Fibroblast of lung (primary cell): ENCODE measurements at regions not wholly inside any gene's neighbourhood (a gene's known extent, or its start where the extent isn't known, plus 50 kb on each side); places are given as distances from the start of the nearest gene placed in this dataset.

Experiments
- DNase-seq, 2 donors: peaks; one replicate each; pipeline versions ENCODE4 v3.0.0 to v3.0.0-alpha.2; 2010; ENCODE audit warnings: low read depth in 2 of 2
- H2AFZ ChIP-seq: 2 replicates; pipeline ENCODE4 v1.5.1; 2012; ENCODE audit warnings: low read length, control low read depth, inconsistent platforms
- H3K27ac ChIP-seq: 2 replicates; pipeline ENCODE4 v1.5.1; 2011; ENCODE audit warnings: low read length, control low read depth; ENCODE audit not compliant: insufficient read depth
- H3K27me3 ChIP-seq: 2 replicates; pipeline ENCODE4 v1.5.1; 2011; ENCODE audit warnings: mild to moderate bottlenecking, low read length; ENCODE audit not compliant: control insufficient read depth, insufficient read depth
- H3K36me3 ChIP-seq: 2 replicates; pipeline ENCODE4 v1.5.1; 2011; ENCODE audit warnings: low read length; ENCODE audit not compliant: control insufficient read depth, insufficient read depth
- H3K4me1 ChIP-seq: 2 replicates; pipeline ENCODE4 v1.5.1; 2011; ENCODE audit warnings: low read length; ENCODE audit not compliant: control insufficient read depth, insufficient read depth; ENCODE audit errors: extremely low read depth
- H3K4me2 ChIP-seq: 2 replicates; pipeline ENCODE4 v1.5.1; 2011; ENCODE audit warnings: low read length, control low read depth; ENCODE audit not compliant: insufficient read depth; ENCODE audit errors: extremely low read depth
- H3K4me3 ChIP-seq, 4 experiments: fragments of 200-600 bp in 1 of 4; sonication (generic) in 1 of 4; replicated peaks in 1 of 4; 2 replicates each; pipeline ENCODE4 v1.5.1; 2011 to 2016; ENCODE audit warnings: low read length in 4 of 4, low read depth in 3 of 4, mild to moderate bottlenecking in 3 of 4, control low read depth in 2 of 4, inconsistent platforms in 1 of 4, mixed read lengths in 1 of 4; ENCODE audit not compliant: insufficient read depth in 1 of 4; ENCODE audit errors: control extremely low read depth in 1 of 4
- H3K79me2 ChIP-seq: 2 replicates; pipeline ENCODE4 v1.5.1; 2012; ENCODE audit warnings: mild to moderate bottlenecking, low read length, inconsistent platforms; ENCODE audit not compliant: control insufficient read depth, insufficient read depth
- H3K9ac ChIP-seq: 2 replicates; pipeline ENCODE4 v1.5.1; 2011; ENCODE audit warnings: mild to moderate bottlenecking, low read length, control low read depth; ENCODE audit not compliant: insufficient read depth
- H3K9me3 ChIP-seq: 2 replicates; pipeline ENCODE4 v1.5.1; 2012; ENCODE audit warnings: low read depth, low read length; ENCODE audit not compliant: control insufficient read depth, insufficient read depth
- H4K20me1 ChIP-seq: 2 replicates; pipeline ENCODE4 v1.5.1; 2011; ENCODE audit warnings: low read length; ENCODE audit not compliant: control insufficient read depth, insufficient read depth; ENCODE audit errors: extremely low read depth
- CTCF ChIP-seq, 2 donors: IDR thresholded peaks in 1 of 2; conservative IDR thresholded peaks in 1 of 2; 1 replicate in 1 of 2; 2 replicates in 1 of 2; pipeline ENCODE4 v1.5.1; 2011 to 2012; ENCODE audit warnings: low read length in 2 of 2, control low read depth in 1 of 2, inconsistent platforms in 1 of 2, low read depth in 1 of 2, mild to moderate bottlenecking in 1 of 2
- EZH2 ChIP-seq: IDR thresholded peaks from 2 replicates; pipeline ENCODE4 v1.5.1; 2012; ENCODE audit warnings: low read length, control low read depth, mild to moderate bottlenecking; ENCODE audit errors: missing control alignments

- H3K27ac ChIP-seq: no peak overlapping the region
- no peaks in the 10 kb centered on the region for H3K4me1 ChIP-seq
- no peak overlapping the region for H3K9ac ChIP-seq
- H3K36me3 ChIP-seq: no peaks in the 10 kb centered on the region
- no peak overlapping the region for H3K4me2 ChIP-seq
- no peak for DNase-seq
- TF ChIP-seq EZH2: no peak
- no peak for TF ChIP-seq CTCF (conservative IDR thresholded peaks at IDR 0.05 in 1 of 2, IDR thresholded peaks at IDR 0.05 in 1 of 2; ENCODE audit: low read depth in 1 of 2, low read length in 2 of 2)
- H3K27me3 ChIP-seq: no peaks in the 10 kb centered on the region
- H3K9me3 ChIP-seq: no peaks in the 10 kb centered on the region
- no peak overlapping the region for H2AFZ ChIP-seq
- no peaks in the 10 kb centered on the region for H4K20me1 ChIP-seq
- H3K79me2 ChIP-seq: no peaks in the 10 kb centered on the region
- no peak overlapping the region for H3K4me3 ChIP-seq
These were observed 109.2 kb downstream of the GP2 start for GRCh38 chr16:20218093-20218492.

GRCh38 chr16:20216591-20217217 lies 110.6 kb downstream of the GP2 start:
- H3K9me3 ChIP-seq: no peaks in the 10 kb centered on the region
- TF ChIP-seq CTCF (conservative IDR thresholded peaks at IDR 0.05 in 1 of 2, IDR thresholded peaks at IDR 0.05 in 1 of 2; ENCODE audit: low read depth in 1 of 2, low read length in 2 of 2): no peak
- TF ChIP-seq EZH2: no peak
- H3K79me2 ChIP-seq: no peaks in the 10 kb centered on the region
- no peak overlapping the region for H3K27ac ChIP-seq
- no peaks in the 10 kb centered on the region for H3K27me3 ChIP-seq
- no peak overlapping the region for H2AFZ ChIP-seq
- H4K20me1 ChIP-seq: no peaks in the 10 kb centered on the region
- H3K36me3 ChIP-seq: no peaks in the 10 kb centered on the region
- no peak overlapping the region for H3K4me3 ChIP-seq
- H3K4me1 ChIP-seq: no peaks in the 10 kb centered on the region
- DNase-seq: no peak
- H3K9ac ChIP-seq: no peak overlapping the region
- no peak overlapping the region for H3K4me2 ChIP-seq

- no peak for TF ChIP-seq EZH2
- no peak for TF ChIP-seq CTCF (conservative IDR thresholded peaks at IDR 0.05 in 1 of 2, IDR thresholded peaks at IDR 0.05 in 1 of 2; ENCODE audit: low read depth in 1 of 2, low read length in 2 of 2)
- DNase-seq: no peak
These were observed 112.9 kb downstream of the GP2 start for GRCh38 chr16:20214401-20214800.

More at GRCh38 chr16:20214401-20214800, 112.9 kb downstream of the GP2 start:
- no peak overlapping the region for H3K9ac ChIP-seq
- no peak overlapping the region for H2AFZ ChIP-seq
- no peak overlapping the region for H3K27ac ChIP-seq
- H4K20me1 ChIP-seq: no peaks in the 10 kb centered on the region
- H3K4me1 ChIP-seq: no peaks in the 10 kb centered on the region
- no peak overlapping the region for H3K4me3 ChIP-seq
- no peaks in the 10 kb centered on the region for H3K36me3 ChIP-seq
- H3K9me3 ChIP-seq: no peaks in the 10 kb centered on the region
- no peaks in the 10 kb centered on the region for H3K27me3 ChIP-seq
- no peaks in the 10 kb centered on the region for H3K79me2 ChIP-seq
- no peak overlapping the region for H3K4me2 ChIP-seq
